Activated CD8-positive, alpha-beta T cell treated with anti-CD3 and anti-CD28 coated beads for 36 hours (primary cell): ENCODE measurements at regions not wholly inside any gene's neighbourhood (a gene's known extent, or its start where the extent isn't known, plus 50 kb on each side); places are given as distances from the start of the nearest gene placed in this dataset.

Experiments used
- ATAC-seq: fragments of 200-7000 bp; cut with Tn5 transposase; one replicate; pipeline ENCODE4 v1.10.0; 2021; ENCODE audit warnings: mild to moderate bottlenecking, moderate library complexity
- CTCF ChIA-PET: fragments of 350-600 bp; sonication (Branson Sonifier 250); formaldehyde crosslinking; loops from one replicate; lab custom pipeline; 2021; ENCODE audit warnings: antibody characterized with exemption; lab: Charles Lee
- POLR2A ChIA-PET: fragments of 350-600 bp; sonication (Branson Sonifier 250); formaldehyde crosslinking; loops from one replicate; lab custom pipeline; 2021; ENCODE audit warnings: antibody characterized with exemption; lab: Charles Lee
- DNase-seq: peaks from one replicate; pipeline ENCODE4 v3.0.0-alpha.2; 2020
- H3K27ac Mint-ChIP-seq: one replicate; pipeline ENCODE4 v1.8.0; 2021; ENCODE audit warnings: mild to moderate bottlenecking, mixed read lengths
- H3K27me3 Mint-ChIP-seq: one replicate; pipeline ENCODE4 v1.8.0; 2021; ENCODE audit warnings: mixed read lengths
- H3K36me3 Mint-ChIP-seq: one replicate; pipeline ENCODE4 v1.8.0; 2021; ENCODE audit warnings: low read depth, mixed read lengths
- H3K4me1 Mint-ChIP-seq: one replicate; pipeline ENCODE4 v1.8.0; 2021; ENCODE audit warnings: low read depth, mixed read lengths
- H3K4me3 Mint-ChIP-seq: one replicate; pipeline ENCODE4 v1.8.0; 2021; ENCODE audit warnings: mild to moderate bottlenecking, moderate library complexity, mixed read lengths
- H3K9me3 Mint-ChIP-seq: one replicate; pipeline ENCODE4 v1.8.0; 2021; ENCODE audit warnings: mixed read lengths
- CTCF ChIP-seq: fragments of 200-600 bp; IDR thresholded peaks from one replicate; pipeline ENCODE4 v1.8.0; 2022; ENCODE audit warnings: antibody characterized with exemption, mild to moderate bottlenecking
- intact Hi-C: fragments of 100-400 bp; cut with micrococcal nuclease; formaldehyde crosslinking; loops from one replicate; pipeline ENCODE4 v1.10.0; 2022

GRCh38 chr5:106610041-106610440 lies 1060.7 kb downstream of the EFNA5 start:
- Mint-ChIP-seq H3K27ac (no peak overlapping the region), H3K27me3 (no peaks in the 10 kb centered on the region), H3K4me1 (no peaks in the 10 kb centered on the region), H3K4me3 (no peak overlapping the region), H3K36me3 (no peaks in the 10 kb centered on the region), H3K9me3 (peaks cover 2% of the 10 kb centered on the region)
- no peak for TF ChIP-seq CTCF
- POLR2A ChIA-PET: no interaction called here
- intact Hi-C loops: no loop called here
- no peak for DNase-seq
- CTCF ChIA-PET: no interaction called here
- ATAC-seq: no peak

- POLR2A ChIA-PET: no interaction called here
- peaks cover 2% of the 10 kb centered on the region for H3K9me3 Mint-ChIP-seq
- no peak overlapping the region for H3K27ac Mint-ChIP-seq
- no peaks in the 10 kb centered on the region for H3K27me3 Mint-ChIP-seq
- H3K36me3 Mint-ChIP-seq: no peaks in the 10 kb centered on the region
- ATAC-seq (no peak), DNase-seq (no peak)
- H3K4me3 Mint-ChIP-seq: no peak overlapping the region
- intact Hi-C loops: no loop called here
- H3K4me1 Mint-ChIP-seq: no peaks in the 10 kb centered on the region
- TF ChIP-seq CTCF: no peak
- CTCF ChIA-PET: no interaction called here
These were observed 1069.1 kb downstream of the EFNA5 start for GRCh38 chr5:106601620-106602019.

GRCh38 chr5:106600803-106601202 lies 1069.9 kb downstream of the EFNA5 start:
- Mint-ChIP-seq H3K4me1 (no peaks in the 10 kb centered on the region), H3K27me3 (no peaks in the 10 kb centered on the region), H3K27ac (no peak overlapping the region), H3K36me3 (no peaks in the 10 kb centered on the region), H3K9me3 (peaks cover 2% of the 10 kb centered on the region), H3K4me3 (no peak overlapping the region)
- ChIA-PET POLR2A (no interaction called here), CTCF (no interaction called here)
- DNase-seq: no peak
- no peak for TF ChIP-seq CTCF
- no peak for ATAC-seq
- intact Hi-C loops: no loop called here

- Mint-ChIP-seq H3K4me1 (no peaks in the 10 kb centered on the region), H3K27me3 (no peaks in the 10 kb centered on the region), H3K9me3 (peaks cover 3% of the 10 kb centered on the region), H3K27ac (no peak overlapping the region), H3K4me3 (no peak overlapping the region), H3K36me3 (no peaks in the 10 kb centered on the region)
- POLR2A ChIA-PET: no interaction called here
- intact Hi-C loops: no loop called here
- CTCF ChIA-PET: no interaction called here
- ATAC-seq: no peak
- no peak for DNase-seq
- no peak for TF ChIP-seq CTCF
These were observed 1074.9 kb downstream of the EFNA5 start for GRCh38 chr5:106595864-106596263.

DNA sequence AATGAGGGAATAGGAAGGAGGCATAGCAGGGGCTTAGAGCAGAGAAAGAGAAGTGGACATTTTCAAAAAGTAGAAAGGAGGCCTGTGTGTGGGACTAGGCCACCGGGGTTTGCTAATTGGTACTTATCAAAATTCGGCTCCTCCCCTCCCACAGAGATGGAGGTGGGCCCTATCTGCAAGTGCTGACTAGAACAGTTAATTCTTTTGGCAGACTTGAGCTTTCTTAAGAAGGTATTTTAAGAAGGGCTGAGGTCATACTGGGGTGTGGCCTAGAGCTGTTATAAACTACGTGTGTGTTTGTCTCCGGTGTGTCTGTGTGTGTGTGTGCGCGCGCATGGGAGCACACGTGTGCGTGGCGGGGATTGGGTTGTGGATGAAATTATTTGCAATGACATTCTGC lies 1086.5 kb downstream of the EFNA5 start:
- Mint-ChIP-seq H3K4me3 (no peak overlapping the region), H3K4me1 (no peaks in the 10 kb centered on the region), H3K27me3 (no peaks in the 10 kb centered on the region), H3K9me3 (no peaks in the 10 kb centered on the region), H3K27ac (no peak overlapping the region), H3K36me3 (no peaks in the 10 kb centered on the region)
- DNase-seq: no peak
- POLR2A ChIA-PET: no interaction called here
- intact Hi-C loops: no loop called here
- TF ChIP-seq CTCF: no peak
- CTCF ChIA-PET: no interaction called here
- no peak for ATAC-seq
